ENCODE measurements at regions not wholly inside any gene's neighbourhood (a gene's known extent, or its start where the extent isn't known, plus 50 kb on each side); places are given as distances from the start of the nearest gene placed in this dataset.

DNA sequence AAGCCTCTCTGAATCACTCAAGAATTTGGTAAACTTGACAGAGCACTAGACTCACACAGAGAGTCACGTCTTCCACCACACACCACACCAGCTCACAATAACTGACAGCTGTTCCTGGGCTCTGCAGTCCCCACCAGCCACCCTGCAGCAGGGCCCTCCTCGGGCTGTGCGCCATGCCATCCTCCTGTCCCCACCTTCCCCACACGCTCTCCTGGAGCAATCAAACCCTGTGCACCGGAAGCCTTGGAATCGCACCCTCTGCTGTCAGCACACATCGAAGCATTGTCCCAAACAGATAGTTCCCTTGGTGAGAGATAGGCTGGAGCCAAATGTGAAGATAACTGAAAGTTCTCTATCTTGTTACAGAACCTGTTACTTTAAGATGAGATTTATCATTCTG lies 191.0 kb downstream of the TBXT start:
- TF ChIP-seq, protein P1, sequence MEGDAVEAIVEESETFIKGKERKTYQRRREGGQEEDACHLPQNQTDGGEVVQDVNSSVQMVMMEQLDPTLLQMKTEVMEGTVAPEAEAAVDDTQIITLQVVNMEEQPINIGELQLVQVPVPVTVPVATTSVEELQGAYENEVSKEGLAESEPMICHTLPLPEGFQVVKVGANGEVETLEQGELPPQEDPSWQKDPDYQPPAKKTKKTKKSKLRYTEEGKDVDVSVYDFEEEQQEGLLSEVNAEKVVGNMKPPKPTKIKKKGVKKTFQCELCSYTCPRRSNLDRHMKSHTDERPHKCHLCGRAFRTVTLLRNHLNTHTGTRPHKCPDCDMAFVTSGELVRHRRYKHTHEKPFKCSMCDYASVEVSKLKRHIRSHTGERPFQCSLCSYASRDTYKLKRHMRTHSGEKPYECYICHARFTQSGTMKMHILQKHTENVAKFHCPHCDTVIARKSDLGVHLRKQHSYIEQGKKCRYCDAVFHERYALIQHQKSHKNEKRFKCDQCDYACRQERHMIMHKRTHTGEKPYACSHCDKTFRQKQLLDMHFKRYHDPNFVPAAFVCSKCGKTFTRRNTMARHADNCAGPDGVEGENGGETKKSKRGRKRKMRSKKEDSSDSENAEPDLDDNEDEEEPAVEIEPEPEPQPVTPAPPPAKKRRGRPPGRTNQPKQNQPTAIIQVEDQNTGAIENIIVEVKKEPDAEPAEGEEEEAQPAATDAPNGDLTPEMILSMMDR (IDR thresholded peaks at IDR 0.05; ENCODE audit: poor library complexity): no peak
- TF ChIP-seq EZH2phosphoT487 (IDR thresholded peaks at IDR 0.05; ENCODE audit: low read depth, severe bottlenecking, unreplicated experiment): no peak
- TF ChIP-seq EZH2 (IDR thresholded peaks at IDR 0.05; ENCODE audit: borderline replicate concordance): no peak

All from hepatocyte (in vitro differentiated cells).